ENCODE measurements at regions not wholly inside any gene's neighbourhood (a gene's known extent, or its start where the extent isn't known, plus 50 kb on each side); places are given as distances from the start of the nearest gene placed in this dataset.

- H3K27ac ChIP-seq (ENCODE audit: low read depth in 1 of 2, low read length in 2 of 2): no peak overlapping the region
- no peak overlapping the region for H3K9ac ChIP-seq (ENCODE audit: low read depth in 1 of 2, low read length in 2 of 2)
- peaks cover 0 to 16% (median 14%) of the 10 kb centered on the region in 4 donors for H3K4me1 ChIP-seq (ENCODE audit: control insufficient read depth in 4 of 4, insufficient read depth in 4 of 4, low read length in 3 of 4)
- no peak for TF ChIP-seq HNF4G (IDR thresholded peaks at IDR 0.05)
- TF ChIP-seq ATF3 (IDR thresholded peaks at IDR 0.05): no peak
- TF ChIP-seq NR2F2 (IDR thresholded peaks at IDR 0.05): no peak
- TF ChIP-seq JUND (IDR thresholded peaks at IDR 0.05): no peak
- TF ChIP-seq EGR1 (IDR thresholded peaks at IDR 0.05; ENCODE audit: low read depth in 2 of 2): no peak
- TF ChIP-seq RXRA (IDR thresholded peaks at IDR 0.05): no peak
- TF ChIP-seq GABPA (IDR thresholded peaks at IDR 0.05 in 1 of 2, conservative IDR thresholded peaks at IDR 0.05 in 1 of 2): no peak
- TF ChIP-seq CTCF (IDR thresholded peaks at IDR 0.05; ENCODE audit: low read depth, low read length, missing input control): no peak
- TF ChIP-seq REST (IDR thresholded peaks at IDR 0.05): no peak
- TF ChIP-seq SP1 (IDR thresholded peaks at IDR 0.05): no peak
- TF ChIP-seq RAD21 (IDR thresholded peaks at IDR 0.05): no peak
- no peak for TF ChIP-seq FOXA2 (IDR thresholded peaks at IDR 0.05)
- TF ChIP-seq TAF1 (conservative IDR thresholded peaks at IDR 0.05): no peak
- no peaks in the 10 kb centered on the region for H3K36me3 ChIP-seq (ENCODE audit: control insufficient read depth in 4 of 4, insufficient read depth in 3 of 4, low read depth in 1 of 4, low read length in 3 of 4)
- no peaks in the 10 kb centered on the region for H3K9me3 ChIP-seq (ENCODE audit: control insufficient read depth in 4 of 4, low read length in 3 of 4)
- no peak for DNase-seq (ENCODE audit: low spot score)
- H3K4me3 ChIP-seq (ENCODE audit: low read depth in 1 of 3, low read length in 3 of 3): no peak overlapping the region
- H3K27me3 ChIP-seq (ENCODE audit: control insufficient read depth in 4 of 4, insufficient read depth in 4 of 4, low read length in 3 of 4): no peaks in the 10 kb centered on the region
- WGBS: 92% methylated on average over 10 of the region's 10 CpGs
Measured at GRCh38 chr5:109486200-109486804, 76.5 kb upstream of the PJA2 start.

- Histone ChIP-seq H3K4me1 (ENCODE audit: control insufficient read depth in 4 of 4, insufficient read depth in 4 of 4, low read length in 3 of 4) (peaks cover 0 to 16% (median 14%) of the 10 kb centered on the region in 4 donors), H3K9me3 (ENCODE audit: control insufficient read depth in 4 of 4, low read length in 3 of 4) (no peaks in the 10 kb centered on the region), H3K36me3 (ENCODE audit: control insufficient read depth in 4 of 4, insufficient read depth in 3 of 4, low read depth in 1 of 4, low read length in 3 of 4) (no peaks in the 10 kb centered on the region), H3K27ac (ENCODE audit: low read depth in 1 of 2, low read length in 2 of 2) (peak overlapping the region; percentile 76 to 85), H3K9ac (ENCODE audit: low read depth in 1 of 2, low read length in 2 of 2) (peak overlapping the region in 1 of 2 donors; percentile 68), H3K27me3 (ENCODE audit: control insufficient read depth in 4 of 4, insufficient read depth in 4 of 4, low read length in 3 of 4) (no peaks in the 10 kb centered on the region), H3K4me3 (ENCODE audit: low read depth in 1 of 3, low read length in 3 of 3) (peak overlapping the region in 2 of 3 donors; percentile 31 to 35)
- peak; percentile 59 for DNase-seq (ENCODE audit: low spot score)
- WGBS: 8% methylated on average over 8 of the region's 8 CpGs
- TF ChIP-seq HNF4A (conservative IDR thresholded peaks at IDR 0.05) (peak; percentile 49 to 76), RXRA (IDR thresholded peaks at IDR 0.05) (peak; percentile 54 to 82), ATF3 (IDR thresholded peaks at IDR 0.05) (peak; percentile 22), RAD21 (IDR thresholded peaks at IDR 0.05) (peak; percentile 62 to 63), GABPA (IDR thresholded peaks at IDR 0.05 in 1 of 2, conservative IDR thresholded peaks at IDR 0.05 in 1 of 2) (peak in 1 of 2 donors; percentile 47), JUND (IDR thresholded peaks at IDR 0.05) (peak in 1 of 2 donors; percentile 46), MAX (IDR thresholded peaks at IDR 0.05) (peak; percentile 94), ZBTB33 (IDR thresholded peaks at IDR 0.05) (peak; percentile 63), FOXA1 (IDR thresholded peaks at IDR 0.05) (peak; percentile 83), REST (IDR thresholded peaks at IDR 0.05) (peak; percentile 67), FOXA2 (IDR thresholded peaks at IDR 0.05) (peak; percentile 91), HNF4G (IDR thresholded peaks at IDR 0.05) (no peak), NR2F2 (IDR thresholded peaks at IDR 0.05) (peak; percentile 20), TAF1 (conservative IDR thresholded peaks at IDR 0.05) (no peak), YY1 (IDR thresholded peaks at IDR 0.05) (peak; percentile 85)
Measured at GRCh38 chr5:109485030-109485429, 75.3 kb upstream of the PJA2 start.
